ENCODE measurements at regions not wholly inside any gene's neighbourhood (a gene's known extent, or its start where the extent isn't known, plus 50 kb on each side); places are given as distances from the start of the nearest gene placed in this dataset.

GRCh38 chr6:135642912-135643311, 145.4 kb upstream of the AHI1 start:
- Mint-ChIP-seq H3K9me3 (peaks cover 8% of the 10 kb centered on the region), H3K27me3 (no peaks in the 10 kb centered on the region), H3K4me1 (peaks cover 9% of the 10 kb centered on the region), H3K4me3 (no peak overlapping the region), H3K27ac (no peak overlapping the region), H3K36me3 (peaks cover 2% of the 10 kb centered on the region)
- ATAC-seq (ENCODE audit: low read depth) (no peak), DNase-seq (no peak)
- POLR2A ChIA-PET: no interaction called here

DNA sequence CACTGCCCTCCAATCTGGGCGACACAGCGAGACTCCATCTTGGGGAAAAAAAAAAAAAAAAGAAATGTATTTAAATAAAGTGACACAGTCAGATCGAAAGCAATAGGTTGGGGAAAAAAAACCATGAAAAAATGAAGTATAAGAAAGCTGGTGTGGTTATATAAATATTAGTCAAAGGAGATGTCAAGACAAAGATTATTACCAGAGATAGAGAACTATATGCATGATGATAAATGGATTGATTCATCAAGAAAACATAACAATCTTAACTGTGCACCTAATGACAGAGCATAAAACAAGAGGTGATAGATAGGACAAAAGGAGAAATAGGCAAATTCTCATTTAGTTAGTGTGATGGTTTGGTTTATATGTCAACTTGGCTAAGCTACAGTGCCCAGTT, 146.9 kb upstream of the AHI1 start:
- POLR2A ChIA-PET: no interaction called here
- ATAC-seq (ENCODE audit: low read depth): no peak
- H3K9me3 Mint-ChIP-seq: peaks cover 13% of the 10 kb centered on the region
- H3K27ac Mint-ChIP-seq: no peak overlapping the region
- DNase-seq: no peak
- peaks cover 7% of the 10 kb centered on the region for H3K36me3 Mint-ChIP-seq
- H3K4me3 Mint-ChIP-seq: no peak overlapping the region
- no peaks in the 10 kb centered on the region for H3K27me3 Mint-ChIP-seq
- peaks cover 9% of the 10 kb centered on the region for H3K4me1 Mint-ChIP-seq

DNA sequence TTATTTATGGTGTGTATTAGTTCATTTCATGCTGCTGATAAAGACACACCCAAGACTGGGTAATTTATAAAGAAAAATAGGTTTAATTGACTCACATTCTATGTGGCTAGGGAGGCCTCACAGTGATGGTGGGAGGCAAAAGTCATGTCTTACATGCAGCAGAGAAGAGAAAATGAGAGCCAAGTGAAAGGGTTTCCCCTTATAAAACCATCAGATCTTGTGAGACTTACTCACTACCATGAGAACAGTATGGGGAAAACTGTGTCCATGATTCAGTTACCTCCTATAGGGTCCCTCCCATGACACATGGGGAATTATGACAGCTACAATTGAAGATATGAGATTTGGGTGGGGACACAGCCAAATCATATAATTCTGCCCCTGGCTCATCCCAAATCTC, 150.0 kb upstream of the AHI1 start:
- H3K4me3 Mint-ChIP-seq: no peak overlapping the region
- no peak overlapping the region for H3K27ac Mint-ChIP-seq
- POLR2A ChIA-PET: no interaction called here
- peaks cover 7% of the 10 kb centered on the region for H3K4me1 Mint-ChIP-seq
- no peak for DNase-seq
- peaks cover 24% of the 10 kb centered on the region for H3K9me3 Mint-ChIP-seq
- no peaks in the 10 kb centered on the region for H3K27me3 Mint-ChIP-seq
- no peak for ATAC-seq (ENCODE audit: low read depth)
- peaks cover 24% of the 10 kb centered on the region for H3K36me3 Mint-ChIP-seq

DNA sequence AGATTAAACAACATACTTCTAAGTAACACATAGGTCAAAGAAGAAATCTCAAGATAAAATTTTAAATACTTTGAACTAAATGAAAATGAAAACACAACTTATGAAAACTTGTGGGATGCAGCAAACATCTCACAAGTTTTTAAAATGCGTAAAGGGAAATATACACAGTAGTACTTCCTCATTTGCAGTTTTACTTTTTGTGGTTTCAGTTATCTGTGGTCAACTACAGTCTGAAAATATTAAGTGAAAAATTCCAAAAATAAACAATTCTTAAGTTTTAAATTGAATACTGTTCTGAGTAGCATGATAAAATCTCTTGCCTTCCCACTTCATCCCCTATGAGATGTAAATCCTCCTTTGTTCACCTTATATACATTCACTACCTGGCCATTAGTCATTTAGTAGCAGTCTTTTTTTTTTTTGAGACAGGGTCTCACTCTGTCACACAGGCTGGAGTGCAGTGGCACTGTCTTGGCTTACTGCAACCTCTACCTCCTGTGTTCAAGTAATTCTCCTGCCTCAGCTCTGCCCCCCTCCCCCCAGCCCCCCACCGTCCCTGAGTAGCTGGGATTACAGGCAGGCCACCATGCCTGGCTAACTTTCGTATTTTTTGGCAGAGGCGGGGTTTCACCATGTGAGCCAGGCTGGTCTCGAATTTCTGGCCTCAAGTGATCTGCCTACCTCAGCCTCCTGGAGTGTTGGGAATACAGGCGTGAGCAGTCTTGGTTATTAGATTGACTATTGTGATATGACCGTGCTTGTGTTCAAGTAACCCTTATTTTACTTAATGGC, 154.6 kb upstream of the AHI1 start:
- Mint-ChIP-seq H3K9me3 (peaks cover 30% of the 10 kb centered on the region), H3K4me3 (no peak overlapping the region), H3K27ac (no peak overlapping the region), H3K4me1 (peaks cover 4% of the 10 kb centered on the region), H3K36me3 (peaks cover 29% of the 10 kb centered on the region), H3K27me3 (no peaks in the 10 kb centered on the region)
- POLR2A ChIA-PET: no interaction called here
- ATAC-seq (ENCODE audit: low read depth) (no peak), DNase-seq (no peak)

DNA sequence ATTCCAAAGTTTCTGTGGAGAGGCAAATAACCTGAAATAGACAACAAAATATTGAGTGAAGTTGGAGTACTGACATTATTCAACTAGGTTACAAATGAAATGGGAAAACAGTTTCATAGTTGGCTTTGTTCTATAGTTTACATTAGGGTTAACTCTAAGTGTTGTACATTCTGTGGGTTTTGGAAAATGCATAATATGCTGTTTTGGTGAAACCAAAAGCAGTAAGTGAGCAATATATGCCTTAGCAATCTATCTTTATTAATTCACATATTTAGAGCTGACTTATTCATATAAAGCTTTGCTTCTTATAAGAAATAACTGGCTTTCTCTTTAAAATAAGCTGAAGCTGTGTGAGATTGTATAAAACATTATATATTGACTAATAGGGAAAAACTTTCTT, 157.5 kb upstream of the AHI1 start:
- POLR2A ChIA-PET: no interaction called here
- Mint-ChIP-seq H3K27ac (no peak overlapping the region), H3K9me3 (peaks cover 21% of the 10 kb centered on the region)

DNA sequence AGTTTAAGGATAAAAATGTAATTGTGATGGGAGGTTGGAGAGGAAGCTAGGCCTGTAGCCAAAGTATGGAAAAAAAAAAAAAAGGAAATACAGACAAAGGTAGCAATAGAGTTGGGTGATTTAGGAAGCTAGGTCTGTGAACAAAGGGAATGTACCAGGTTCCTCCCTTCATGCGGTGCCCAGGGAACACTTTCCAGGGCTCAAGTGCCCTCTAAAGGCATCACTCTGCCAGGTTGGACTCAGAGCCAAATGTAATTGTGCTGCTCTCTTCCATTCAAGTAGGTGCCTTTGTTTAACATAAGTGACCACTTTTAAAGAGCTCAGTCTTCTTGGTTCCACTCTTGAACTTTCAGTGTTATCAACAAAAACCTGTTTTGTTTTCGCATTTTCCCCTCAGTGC, 159.7 kb upstream of the AHI1 start:
- POLR2A ChIA-PET: interaction anchor here (0.7 kb wide), 1 partner anchor 33 kb away, joined by 5 read pairs; no protein-coding TSS in a partner anchor
- no peaks in the 10 kb centered on the region for H3K27me3 Mint-ChIP-seq
- no peak overlapping the region for H3K4me3 Mint-ChIP-seq
- no peak for DNase-seq
- H3K9me3 Mint-ChIP-seq: peaks cover 21% of the 10 kb centered on the region
- peaks cover 13% of the 10 kb centered on the region for H3K36me3 Mint-ChIP-seq
- H3K4me1 Mint-ChIP-seq: peaks cover 3% of the 10 kb centered on the region
- no peak overlapping the region for H3K27ac Mint-ChIP-seq
- no peak for ATAC-seq (ENCODE audit: low read depth)

More for the DNA sequence above, 157.5 kb upstream of the AHI1 start:
- peaks cover 22% of the 10 kb centered on the region for H3K36me3 Mint-ChIP-seq
- H3K4me3 Mint-ChIP-seq: no peak overlapping the region
- H3K4me1 Mint-ChIP-seq: peaks cover 6% of the 10 kb centered on the region
- H3K27me3 Mint-ChIP-seq: no peaks in the 10 kb centered on the region
- DNase-seq: no peak
- ATAC-seq (ENCODE audit: low read depth): no peak

GRCh38 chr6:135658481-135658880, 160.9 kb upstream of the AHI1 start:
- H3K4me3 Mint-ChIP-seq: no peak overlapping the region
- peaks cover 15% of the 10 kb centered on the region for H3K36me3 Mint-ChIP-seq
- POLR2A ChIA-PET: no interaction called here
- no peak for DNase-seq
- no peak overlapping the region for H3K27ac Mint-ChIP-seq
- peaks cover 27% of the 10 kb centered on the region for H3K9me3 Mint-ChIP-seq
- ATAC-seq (ENCODE audit: low read depth): no peak
- peaks cover 3% of the 10 kb centered on the region for H3K4me1 Mint-ChIP-seq
- H3K27me3 Mint-ChIP-seq: no peaks in the 10 kb centered on the region

DNA sequence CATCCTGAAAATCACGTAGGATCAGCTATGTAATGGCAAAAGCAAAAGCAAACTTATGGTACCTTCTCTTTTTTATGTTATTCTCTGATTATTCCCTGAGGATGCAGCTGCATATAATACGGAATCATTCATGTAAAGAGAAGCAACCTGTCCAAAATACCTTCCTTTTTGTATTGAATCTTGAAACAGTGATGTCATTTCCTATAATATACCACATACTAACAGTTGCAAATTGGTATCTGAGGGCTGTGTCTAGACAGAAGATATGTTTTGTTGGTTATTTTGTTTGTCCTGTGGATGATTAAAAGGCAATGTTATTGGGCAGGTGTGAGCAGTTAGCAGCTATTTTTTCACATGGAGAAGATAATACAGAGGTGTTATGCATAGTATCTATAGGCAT, 161.4 kb upstream of the AHI1 start:
- no peak overlapping the region for H3K4me3 Mint-ChIP-seq
- no peaks in the 10 kb centered on the region for H3K27me3 Mint-ChIP-seq
- no peak overlapping the region for H3K27ac Mint-ChIP-seq
- peaks cover 13% of the 10 kb centered on the region for H3K36me3 Mint-ChIP-seq
- H3K4me1 Mint-ChIP-seq: peaks cover 3% of the 10 kb centered on the region
- DNase-seq: no peak
- H3K9me3 Mint-ChIP-seq: peaks cover 25% of the 10 kb centered on the region
- ATAC-seq (ENCODE audit: low read depth): no peak
- POLR2A ChIA-PET: no interaction called here

GRCh38 chr6:135664527-135664926, 167.0 kb upstream of the AHI1 start:
- Mint-ChIP-seq H3K27ac (no peak overlapping the region), H3K4me1 (peaks cover 2% of the 10 kb centered on the region), H3K27me3 (peaks cover 6% of the 10 kb centered on the region), H3K4me3 (no peak overlapping the region), H3K9me3 (peaks cover 18% of the 10 kb centered on the region), H3K36me3 (peaks cover 7% of the 10 kb centered on the region)
- ATAC-seq (ENCODE audit: low read depth): no peak
- no peak for DNase-seq
- POLR2A ChIA-PET: no interaction called here

GRCh38 chr6:135665935-135666334, 168.4 kb upstream of the AHI1 start:
- POLR2A ChIA-PET: no interaction called here
- Mint-ChIP-seq H3K9me3 (peaks cover 20% of the 10 kb centered on the region), H3K4me1 (peaks cover 2% of the 10 kb centered on the region), H3K36me3 (peaks cover 7% of the 10 kb centered on the region), H3K4me3 (no peak overlapping the region), H3K27me3 (peaks cover 6% of the 10 kb centered on the region), H3K27ac (no peak overlapping the region)
- no peak for DNase-seq
- ATAC-seq (ENCODE audit: low read depth): no peak

DNA sequence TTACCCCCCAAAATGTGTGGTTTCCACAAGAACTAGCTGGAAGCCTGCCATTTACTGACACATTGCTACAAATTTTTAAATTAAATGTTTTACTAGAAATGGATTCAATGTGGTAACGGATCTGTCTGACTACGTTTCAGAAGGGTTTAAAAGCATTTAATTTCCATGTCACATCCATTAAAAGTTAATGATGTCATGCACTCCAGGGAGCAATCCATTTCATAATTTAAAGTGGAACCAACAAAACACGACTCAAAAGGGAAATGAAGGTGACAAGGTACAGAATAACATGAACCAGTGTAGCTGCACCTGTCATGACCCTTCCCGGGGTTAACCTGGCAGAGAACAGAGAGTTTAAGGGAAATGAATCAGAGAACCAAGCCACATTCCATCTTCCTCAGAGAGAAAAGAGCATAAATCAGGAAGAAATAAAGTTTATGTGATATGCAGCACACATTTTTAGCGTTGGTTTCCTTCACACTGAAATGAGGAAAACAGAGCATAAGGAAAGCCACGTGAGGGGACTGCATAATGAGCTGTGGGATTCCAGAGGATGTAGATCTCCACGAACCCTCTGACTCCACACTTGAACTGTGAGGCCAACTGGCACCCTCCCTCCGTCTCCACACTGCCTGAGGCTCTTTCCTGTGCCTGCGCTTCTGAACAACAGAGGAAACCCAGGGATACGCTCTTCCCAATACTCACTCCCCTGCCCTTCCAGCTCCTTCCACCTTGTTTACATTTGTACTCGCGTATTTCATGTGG, 170.3 kb upstream of the AHI1 start:
- ATAC-seq (ENCODE audit: low read depth) (no peak), DNase-seq (no peak)
- Mint-ChIP-seq H3K4me1 (peaks cover 2% of the 10 kb centered on the region), H3K4me3 (no peak overlapping the region), H3K27ac (no peak overlapping the region), H3K27me3 (peaks cover 6% of the 10 kb centered on the region), H3K9me3 (peaks cover 15% of the 10 kb centered on the region), H3K36me3 (peaks cover 5% of the 10 kb centered on the region)
- POLR2A ChIA-PET: no interaction called here

DNA sequence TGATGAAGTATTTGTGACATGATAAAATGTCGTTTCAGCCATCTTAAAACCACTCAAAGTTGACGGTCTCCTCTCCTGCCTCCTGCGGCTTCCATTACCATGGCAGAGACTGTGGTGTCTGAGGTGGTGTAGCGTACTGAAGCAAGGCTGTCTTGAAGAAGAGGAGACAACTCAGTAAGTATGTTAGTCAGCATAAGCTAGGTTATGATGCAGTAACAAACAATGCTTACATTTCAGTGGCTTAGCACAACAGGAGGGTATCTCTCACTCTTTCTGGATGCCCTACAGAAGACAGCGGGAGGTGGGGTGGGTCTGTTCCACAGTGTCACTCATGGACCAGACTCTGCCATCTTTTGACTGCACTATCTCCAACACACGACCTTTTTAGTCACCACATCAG, 174.7 kb upstream of the AHI1 start:
- ATAC-seq (ENCODE audit: low read depth) (no peak), DNase-seq (no peak)
- POLR2A ChIA-PET: no interaction called here
- Mint-ChIP-seq H3K27ac (no peak overlapping the region), H3K9me3 (peaks cover 8% of the 10 kb centered on the region), H3K36me3 (peaks cover 2% of the 10 kb centered on the region), H3K27me3 (no peaks in the 10 kb centered on the region), H3K4me3 (no peak overlapping the region), H3K4me1 (peaks cover 7% of the 10 kb centered on the region)

DNA sequence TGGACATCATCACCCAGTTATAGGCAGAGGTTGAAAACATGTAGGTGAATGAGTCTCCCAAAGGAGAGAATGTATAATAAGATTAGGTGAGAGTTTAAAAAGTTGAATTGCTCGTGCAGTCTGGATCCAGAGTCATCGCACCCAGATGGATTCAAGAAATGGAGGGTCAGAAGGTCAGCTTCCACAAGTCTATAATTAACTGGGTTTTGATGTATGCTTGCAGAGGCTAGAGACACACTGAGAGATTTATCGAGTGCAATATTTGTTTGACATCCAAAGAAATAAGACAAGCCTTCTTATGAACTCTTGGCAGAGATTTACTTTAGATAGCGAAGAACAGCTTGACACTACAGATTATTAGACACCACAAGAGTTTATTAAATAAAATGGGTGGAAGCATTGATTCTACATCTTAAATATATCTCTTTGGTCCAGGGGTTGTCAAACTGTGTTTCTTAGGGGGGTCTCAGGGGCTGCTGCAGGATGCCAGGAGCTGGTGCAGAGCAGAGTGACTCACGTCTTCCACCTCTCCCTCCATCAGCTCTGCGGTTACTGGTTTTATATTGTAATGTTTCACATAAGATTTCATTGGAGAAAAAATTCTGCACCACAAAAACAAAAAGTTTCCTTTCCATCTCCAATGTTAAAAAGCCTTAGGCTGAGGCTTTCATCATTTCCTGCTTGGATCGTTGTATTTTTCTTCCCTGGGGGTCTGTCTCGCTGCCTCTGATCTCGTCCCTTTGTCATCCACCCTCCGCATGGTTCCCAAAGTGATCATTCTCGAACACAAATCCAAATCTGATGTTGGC, 176.2 kb upstream of the AHI1 start:
- Mint-ChIP-seq H3K27ac (no peak overlapping the region), H3K9me3 (peaks cover 6% of the 10 kb centered on the region), H3K27me3 (no peaks in the 10 kb centered on the region), H3K4me3 (no peak overlapping the region), H3K4me1 (peaks cover 4% of the 10 kb centered on the region), H3K36me3 (peaks cover 4% of the 10 kb centered on the region)
- DNase-seq: no peak
- POLR2A ChIA-PET: no interaction called here
- ATAC-seq (ENCODE audit: low read depth): no peak
